Astrocyte of the spinal cord (primary cell): ENCODE measurements at regions not wholly inside any gene's neighbourhood (a gene's known extent, or its start where the extent isn't known, plus 50 kb on each side); places are given as distances from the start of the nearest gene placed in this dataset.

Experiments
- DNase-seq: peaks from one replicate; pipeline ENCODE4 v3.0.0; 2011; ENCODE audit warnings: low read depth, low spot score
- H3K4me3 ChIP-seq: 2 replicates; pipeline ENCODE4 v1.5.1; 2011; ENCODE audit warnings: low read depth, mild to moderate bottlenecking, low read length, moderate library complexity
- CTCF ChIP-seq: IDR thresholded peaks from 2 replicates; pipeline ENCODE4 v1.5.1; 2012; ENCODE audit warnings: low read depth, mild to moderate bottlenecking, low read length, inconsistent platforms
- in situ Hi-C: cut with HindIII; loops from 2 replicates; pipeline ENCODE4 v1.10.0; 2017; ENCODE audit warnings: low sequenced_read_pairs

- H3K4me3 ChIP-seq, result no peak overlapping the region
- TF ChIP-seq CTCF, result no peak
- in situ Hi-C loops, result no loop called here
- no peak for DNase-seq
Measured at GRCh38 chr20:51244466-51244865, 221.6 kb upstream of the KCNG1 start.

GRCh38 chr20:51238675-51239305 lies 215.9 kb upstream of the KCNG1 start:
- DNase-seq, result no peak
- no peak overlapping the region for H3K4me3 ChIP-seq
- TF ChIP-seq CTCF, result no peak
- in situ Hi-C loops, result no loop called here

- in situ Hi-C loops, result no loop called here
- TF ChIP-seq CTCF, result no peak
- no peak overlapping the region for H3K4me3 ChIP-seq
- DNase-seq, result no peak
Measured at GRCh38 chr20:51237791-51238190, 214.9 kb upstream of the KCNG1 start.

- TF ChIP-seq CTCF, result no peak
- H3K4me3 ChIP-seq, result no peak overlapping the region
- in situ Hi-C loops, result no loop called here
- peak; percentile 20 for DNase-seq
Measured at GRCh38 chr20:51237278-51237677, 214.4 kb upstream of the KCNG1 start.

- H3K4me3 ChIP-seq, result no peak overlapping the region
- peak; percentile 37 for DNase-seq
- in situ Hi-C loops, result no loop called here
Measured at GRCh38 chr20:51236421-51236820, 213.5 kb upstream of the KCNG1 start.

GRCh38 chr20:51233345-51233744 lies 210.4 kb upstream of the KCNG1 start:
- in situ Hi-C loops, result no loop called here
- DNase-seq, result no peak
- TF ChIP-seq CTCF, result no peak
- H3K4me3 ChIP-seq, result no peak overlapping the region

More at GRCh38 chr20:51236421-51236820, 213.5 kb upstream of the KCNG1 start:
- TF ChIP-seq CTCF, result no peak
